HEK293 (cell line): ENCODE measurements at regions not wholly inside any gene's neighbourhood (a gene's known extent, or its start where the extent isn't known, plus 50 kb on each side); places are given as distances from the start of the nearest gene placed in this dataset.

Experiments
- CTCF ChIA-PET: fragments of 350-600 bp; formaldehyde crosslinking; extraction: SDS; loops from one replicate; lab custom pipeline; 2021; ENCODE audit warnings: antibody characterized with exemption; lab: Yijun Ruan, JAX
- POLR2A ChIA-PET: fragments of 300-600 bp; formaldehyde crosslinking; extraction: SDS; loops from one replicate; lab custom pipeline; 2020; ENCODE audit warnings: antibody characterized with exemption, inconsistent platforms; lab: Yijun Ruan, JAX
- H3K27ac ChIP-seq: fragments of 200-500 bp; sonication (Bioruptor generic); 2 replicates; pipeline ENCODE4 v1.5.1; 2014; ENCODE audit warnings: low read depth, low read length, control low read depth, inconsistent platforms; ENCODE audit errors: extremely low read depth
- H3K36me3 ChIP-seq, 2 experiments: fragments of 200-500 bp in 1 of 2; sonication (Bioruptor generic) in 1 of 2; 1 replicate in 1 of 2; 2 replicates in 1 of 2; pipeline ENCODE4 v1.5.1; 2014 to 2017; ENCODE audit warnings: inconsistent platforms in 2 of 2, low read length in 2 of 2; ENCODE audit not compliant: control insufficient read depth in 2 of 2, insufficient read depth in 1 of 2
- H3K4me1 ChIP-seq: fragments of 200-500 bp; sonication (Bioruptor generic); 2 replicates; pipeline ENCODE4 v1.5.1; 2014; ENCODE audit warnings: mild to moderate bottlenecking, low read length, inconsistent platforms; ENCODE audit not compliant: control insufficient read depth, insufficient read depth
- H3K4me3 ChIP-seq: 2 replicates; pipeline ENCODE4 v1.5.1; 2011; ENCODE audit warnings: low read depth, mild to moderate bottlenecking, control low read depth, low read length, moderate library complexity
- H3K9me3 ChIP-seq: fragments of 200-500 bp; sonication (Bioruptor generic); 2 replicates; pipeline ENCODE4 v1.5.1; 2014; ENCODE audit warnings: low read depth, low read length, inconsistent platforms; ENCODE audit not compliant: control insufficient read depth, insufficient read depth
- ELK4 ChIP-seq: IDR thresholded peaks from 2 replicates; pipeline ENCODE4 v1.6.1; 2011; ENCODE audit warnings: mild to moderate bottlenecking, low read depth, low read length, borderline replicate concordance
- PRDM4 ChIP-seq: fragments of 450-650 bp; formaldehyde crosslinking; IDR thresholded peaks from 2 replicates; pipeline ENCODE4 v1.5.1; 2017; ENCODE audit warnings: missing biosample characterization, missing genetic modification characterization
- ZBTB11 ChIP-seq: fragments of 450-650 bp; formaldehyde crosslinking; conservative IDR thresholded peaks from 2 replicates; pipeline ENCODE4 v1.5.1; 2016; ENCODE audit warnings: low read depth, missing biosample characterization, missing genetic modification characterization
- ZNF140 ChIP-seq: fragments of 450-650 bp; formaldehyde crosslinking; IDR thresholded peaks from 2 replicates; pipeline ENCODE4 v1.5.1; 2016; ENCODE audit warnings: missing biosample characterization, missing genetic modification characterization
- ZNF2 ChIP-seq: fragments of 450-650 bp; formaldehyde crosslinking; IDR thresholded peaks from 2 replicates; pipeline ENCODE4 v1.5.1; 2016; ENCODE audit warnings: missing biosample characterization, missing genetic modification characterization
- ZNF449 ChIP-seq: fragments of 450-650 bp; formaldehyde crosslinking; IDR thresholded peaks from 2 replicates; pipeline ENCODE4 v1.5.1; 2017; ENCODE audit warnings: missing biosample characterization, mild to moderate bottlenecking, missing genetic modification characterization, moderate library complexity
- ZNF530 ChIP-seq: fragments of 450-650 bp; formaldehyde crosslinking; IDR thresholded peaks from 2 replicates; pipeline ENCODE4 v1.5.1; 2016; ENCODE audit warnings: low read depth, missing biosample characterization, missing genetic modification characterization

GRCh38 chr13:99693351-99693750 lies 192.1 kb downstream of the TM9SF2 start (continued):
- TF ChIP-seq ZBTB11 (tag by site-specific recombination): no peak

GRCh38 chr13:99692854-99693253 lies 191.6 kb downstream of the TM9SF2 start:
- no peak overlapping the region for H3K27ac ChIP-seq
- H3K4me1 ChIP-seq: no peaks in the 10 kb centered on the region; the same call in 1 of the 2 replicates
- ChIA-PET CTCF (no interaction called here), POLR2A (no interaction called here)
- no peak overlapping the region for H3K4me3 ChIP-seq
- TF ChIP-seq ZNF140 (tag by site-specific recombination): peak; percentile 95
- TF ChIP-seq ELK4: no peak
- H3K36me3 ChIP-seq: no peaks in the 10 kb centered on the region
- no peaks in the 10 kb centered on the region for H3K9me3 ChIP-seq

- no peak for TF ChIP-seq ZNF530 (tag by site-specific recombination)
- TF ChIP-seq PRDM4 (tag by site-specific recombination): peak; percentile 85
- no peaks in the 10 kb centered on the region for H3K9me3 ChIP-seq
- peaks cover 1% of the 10 kb centered on the region; the same call in 1 of the 2 replicates for H3K4me1 ChIP-seq
- H3K36me3 ChIP-seq: no peaks in the 10 kb centered on the region
- POLR2A ChIA-PET: no interaction called here
- H3K27ac ChIP-seq: no peak overlapping the region
- H3K4me3 ChIP-seq: no peak overlapping the region
- CTCF ChIA-PET: no interaction called here
Observed at GRCh38 chr13:99691552-99691951, 190.3 kb downstream of the TM9SF2 start.

GRCh38 chr13:99690426-99691174 lies 189.3 kb downstream of the TM9SF2 start:
- no peak overlapping the region for H3K4me3 ChIP-seq
- no peaks in the 10 kb centered on the region for H3K9me3 ChIP-seq
- TF ChIP-seq ZNF2 (peak; percentile 63; the same call in 1 of the 2 replicates), ZNF449 (tag by site-specific recombination) (no peak)
- POLR2A ChIA-PET: no interaction called here
- CTCF ChIA-PET: interaction anchor here (0.5 to 0.6 kb wide), 2 partner anchors 195 to 297 kb away, joined by 3 read pairs; no protein-coding TSS in a partner anchor
- H3K27ac ChIP-seq: no peak overlapping the region
- H3K4me1 ChIP-seq: peaks cover 5% of the 10 kb centered on the region; the same call in 1 of the 2 replicates
- no peaks in the 10 kb centered on the region for H3K36me3 ChIP-seq
